AG04450 (cell line): ENCODE measurements at regions not wholly inside any gene's neighbourhood (a gene's known extent, or its start where the extent isn't known, plus 50 kb on each side); places are given as distances from the start of the nearest gene placed in this dataset.

Experiments
- CTCF ChIA-PET: fragments of 300-600, 350-600 bp; formaldehyde crosslinking; extraction: SDS; loops from one replicate; lab custom pipeline; 2022; ENCODE audit warnings: antibody characterized with exemption, inconsistent platforms; lab: Charles Lee
- POLR2A ChIA-PET: fragments of 350-600 bp; formaldehyde crosslinking; extraction: SDS; loops from one replicate; lab custom pipeline; 2021; ENCODE audit warnings: antibody characterized with exemption, inconsistent platforms; lab: Yijun Ruan, JAX
- DNase-seq: peaks from one replicate; pipeline ENCODE4 v3.0.0-alpha.2; 2011; ENCODE audit warnings: low read depth, low spot score
- H3K27ac ChIP-seq: one replicate; pipeline ENCODE4 v1.5.1; 2012; ENCODE audit warnings: low read depth, low read length, control low read depth
- H3K27me3 ChIP-seq: one replicate; pipeline ENCODE4 v1.6.0; 2012; ENCODE audit warnings: low read length; ENCODE audit not compliant: control insufficient read depth, insufficient read depth
- H3K4me3 ChIP-seq: 2 replicates; pipeline ENCODE4 v1.5.1; 2011; ENCODE audit warnings: mild to moderate bottlenecking, low read depth, low read length, control low read depth
- H3K9me3 ChIP-seq: 2 replicates; pipeline ENCODE4 v1.5.1; 2012; ENCODE audit warnings: low read length; ENCODE audit not compliant: control insufficient read depth, insufficient read depth
- CTCF ChIP-seq: IDR thresholded peaks from 2 replicates; pipeline ENCODE4 v1.5.1; 2011; ENCODE audit warnings: low read depth, low read length, control low read depth, inconsistent platforms

- no peak for TF ChIP-seq CTCF
- H3K4me3 ChIP-seq: no peak overlapping the region
- H3K27me3 ChIP-seq: peaks cover 13% of the 10 kb centered on the region
- no peaks in the 10 kb centered on the region for H3K9me3 ChIP-seq
- DNase-seq: no peak
- ChIA-PET POLR2A (no interaction called here), CTCF (no interaction called here)
- H3K27ac ChIP-seq: no peak overlapping the region
Observed at GRCh38 chr3:23116081-23116837, 86.9 kb upstream of the UBE2E2 start.

DNA sequence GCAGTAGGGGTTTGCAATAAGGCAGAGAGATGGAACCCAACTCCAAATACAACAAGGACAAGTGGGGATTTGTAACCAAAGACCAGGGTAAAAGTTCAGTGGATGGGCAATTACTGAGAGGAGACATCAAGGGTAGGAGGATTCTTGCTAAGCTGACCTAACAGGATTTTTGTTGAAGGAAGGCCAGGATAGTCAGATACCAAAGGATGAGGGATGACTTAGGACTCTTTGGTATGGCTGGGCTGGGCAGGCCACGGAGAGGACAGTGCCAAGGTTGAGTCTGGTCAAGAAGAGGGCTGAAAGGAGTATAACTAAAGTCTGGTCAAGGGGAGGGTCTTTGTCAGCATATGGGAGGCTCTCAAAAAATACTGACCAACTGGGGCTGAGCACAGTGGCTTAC is 85.3 kb upstream of the UBE2E2 start:
- TF ChIP-seq CTCF: no peak
- POLR2A ChIA-PET: no interaction called here
- CTCF ChIA-PET: no interaction called here
- DNase-seq: no peak
- Histone ChIP-seq H3K27ac (no peak overlapping the region), H3K27me3 (peaks cover 9% of the 10 kb centered on the region), H3K9me3 (no peaks in the 10 kb centered on the region), H3K4me3 (no peak overlapping the region)

DNA sequence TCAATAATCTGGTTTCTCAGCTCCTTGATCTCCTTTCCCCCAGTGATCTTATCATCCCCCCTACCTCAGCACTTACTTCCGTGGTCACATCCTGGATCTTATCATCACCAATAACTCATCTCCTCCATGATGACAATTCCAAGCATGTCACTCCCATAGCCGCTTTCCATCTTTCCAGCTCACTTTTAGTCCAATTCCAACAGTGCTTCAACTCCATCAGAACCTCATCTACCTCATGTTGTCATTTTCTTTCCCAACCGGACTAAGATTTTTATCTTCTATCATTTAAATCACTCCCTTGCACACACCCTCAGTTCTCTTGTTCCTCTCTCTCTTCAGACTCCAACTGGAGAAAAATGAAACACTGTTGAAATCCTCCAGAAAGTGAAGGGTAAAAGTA is 75.9 kb upstream of the UBE2E2 start:
- Histone ChIP-seq H3K9me3 (no peaks in the 10 kb centered on the region), H3K27ac (no peak overlapping the region), H3K4me3 (no peak overlapping the region), H3K27me3 (no peaks in the 10 kb centered on the region)
- POLR2A ChIA-PET: no interaction called here
- TF ChIP-seq CTCF: no peak
- no peak for DNase-seq
- CTCF ChIA-PET: no interaction called here

GRCh38 chr3:23128655-23129054 is 74.5 kb upstream of the UBE2E2 start:
- TF ChIP-seq CTCF: no peak
- Histone ChIP-seq H3K4me3 (no peak overlapping the region), H3K27me3 (no peaks in the 10 kb centered on the region), H3K27ac (no peak overlapping the region), H3K9me3 (no peaks in the 10 kb centered on the region)
- ChIA-PET CTCF (no interaction called here), POLR2A (no interaction called here)
- DNase-seq: no peak

- H3K27ac ChIP-seq: no peak overlapping the region
- H3K9me3 ChIP-seq: no peaks in the 10 kb centered on the region
- TF ChIP-seq CTCF: no peak
- peak overlapping the region; percentile 28; the same call in 1 of the 2 replicates for H3K4me3 ChIP-seq
- CTCF ChIA-PET: no interaction called here
- no peak for DNase-seq
- no peaks in the 10 kb centered on the region for H3K27me3 ChIP-seq
- POLR2A ChIA-PET: no interaction called here
Observed at GRCh38 chr3:23129117-23129516, 74.0 kb upstream of the UBE2E2 start.
